CD4-positive, alpha-beta T cell (primary cell): ENCODE measurements at regions not wholly inside any gene's neighbourhood (a gene's known extent, or its start where the extent isn't known, plus 50 kb on each side); places are given as distances from the start of the nearest gene placed in this dataset.

Source experiments
- ATAC-seq: fragments of 200-7000 bp; cut with Tn5 transposase; one replicate; pipeline ENCODE4 v1.10.0; 2022; ENCODE audit warnings: mild to moderate bottlenecking; ENCODE audit not compliant: poor library complexity
- CTCF ChIA-PET: fragments of 350-600 bp; sonication (Branson Sonifier 250); formaldehyde crosslinking; loops from one replicate; lab custom pipeline; 2021; ENCODE audit warnings: antibody characterized with exemption, inconsistent platforms; lab: Charles Lee
- POLR2A ChIA-PET: fragments of 350-600 bp; sonication (Branson Sonifier 250); formaldehyde crosslinking; loops from one replicate; lab custom pipeline; 2021; ENCODE audit warnings: antibody characterized with exemption, inconsistent platforms; lab: Charles Lee
- DNase-seq, 14 experiments: peaks; one replicate each; pipeline ENCODE4 v3.0.0-alpha.2; 2013 to 2020; ENCODE audit warnings: mixed read lengths in 2 of 14
- H3K27ac ChIP-seq, 2 donors: one replicate each; pipeline versions ENCODE4 v1.5.1 to v1.7.0; 2013; ENCODE audit warnings: low read length in 2 of 2, low read depth in 1 of 2, mild to moderate bottlenecking in 1 of 2
- H3K27me3 ChIP-seq, 2 experiments: 1 replicate in 1 of 2; 2 replicates in 1 of 2; pipeline versions ENCODE4 v1.6.1 to v1.7.0; 2013; ENCODE audit warnings: low read length in 2 of 2, control low read depth in 1 of 2, mild to moderate bottlenecking in 1 of 2, moderate library complexity in 1 of 2; ENCODE audit not compliant: insufficient read depth in 2 of 2, control insufficient read depth in 1 of 2
- H3K36me3 ChIP-seq: one replicate; pipeline ENCODE4 v1.6.1; 2013; ENCODE audit warnings: low read length, control low read depth; ENCODE audit not compliant: insufficient read depth
- H3K4me1 ChIP-seq: one replicate; pipeline ENCODE4 v1.6.1; 2013; ENCODE audit warnings: low read length, control low read depth; ENCODE audit not compliant: insufficient read depth
- H3K4me3 ChIP-seq: one replicate; pipeline ENCODE4 v1.5.1; 2013; ENCODE audit warnings: mild to moderate bottlenecking, low read length, moderate library complexity
- H3K9me3 ChIP-seq, 2 experiments: 1 replicate in 1 of 2; 2 replicates in 1 of 2; pipeline versions ENCODE4 v1.6.1 to v1.7.0; 2013; ENCODE audit warnings: low read length in 2 of 2, mild to moderate bottlenecking in 2 of 2, control low read depth in 1 of 2, moderate library complexity in 1 of 2; ENCODE audit not compliant: control insufficient read depth in 1 of 2, insufficient read depth in 1 of 2
- H3K27ac Mint-ChIP-seq: one replicate; pipeline ENCODE4 v1.8.0; 2020; ENCODE audit warnings: mixed read lengths
- H3K27me3 Mint-ChIP-seq: one replicate; pipeline ENCODE4 v1.8.0; 2021; ENCODE audit warnings: mixed read lengths
- H3K36me3 Mint-ChIP-seq: one replicate; pipeline ENCODE4 v1.8.0; 2021; ENCODE audit warnings: low read depth, mixed read lengths
- H3K4me1 Mint-ChIP-seq: one replicate; pipeline ENCODE4 v1.8.0; 2021; ENCODE audit warnings: low read depth, mixed read lengths
- H3K4me3 Mint-ChIP-seq: one replicate; pipeline ENCODE4 v1.8.0; 2020; ENCODE audit warnings: mild to moderate bottlenecking, mixed read lengths
- H3K9me3 Mint-ChIP-seq: one replicate; pipeline ENCODE4 v1.8.0; 2020; ENCODE audit warnings: mixed read lengths
- CTCF ChIP-seq: fragments of 200-600 bp; IDR thresholded peaks from one replicate; pipeline ENCODE4 v1.8.0; 2022; ENCODE audit warnings: antibody characterized with exemption, mild to moderate bottlenecking
- intact Hi-C, 2 experiments: fragments of 100-400 bp; cut with DNase I in 1 of 2; cut with micrococcal nuclease in 1 of 2; formaldehyde crosslinking; loops; one replicate each; pipeline versions ENCODE4 v1.15.1 to v1.9.0; 2023 to 2025; cut with DNase I, micrococcal nuclease

- Histone ChIP-seq H3K36me3 (no peaks in the 10 kb centered on the region), H3K9me3 (peaks cover 6 to 9% of the 10 kb centered on the region in 2 experiments), H3K4me3 (no peak overlapping the region), H3K4me1 (no peaks in the 10 kb centered on the region), H3K27me3 (no peaks in the 10 kb centered on the region), H3K27ac (no peak overlapping the region)
- no peak for ATAC-seq
- no peak for DNase-seq
- POLR2A ChIA-PET: no interaction called here
- no peaks in the 10 kb centered on the region for H3K36me3 Mint-ChIP-seq
- intact Hi-C loops: no loop called here
- H3K4me1 Mint-ChIP-seq: no peaks in the 10 kb centered on the region
- no peak for TF ChIP-seq CTCF
- H3K27ac Mint-ChIP-seq: no peak overlapping the region
- CTCF ChIA-PET: no interaction called here
- peaks cover 3% of the 10 kb centered on the region for H3K9me3 Mint-ChIP-seq
- no peak overlapping the region for H3K4me3 Mint-ChIP-seq
- H3K27me3 Mint-ChIP-seq: no peaks in the 10 kb centered on the region
These were observed 1109.3 kb downstream of the REEP3 start for GRCh38 chr10:64630534-64630933.

- no peak overlapping the region for H3K4me3 ChIP-seq
- H3K4me1 ChIP-seq: no peaks in the 10 kb centered on the region
- H3K27me3 ChIP-seq: no peaks in the 10 kb centered on the region
- no peaks in the 10 kb centered on the region for H3K36me3 ChIP-seq
- no peaks in the 10 kb centered on the region for H3K27me3 Mint-ChIP-seq
- H3K27ac ChIP-seq: no peak overlapping the region
- ChIA-PET POLR2A (no interaction called here), CTCF (no interaction called here)
- H3K4me3 Mint-ChIP-seq: no peak overlapping the region
- no peak for TF ChIP-seq CTCF
- no peaks in the 10 kb centered on the region for H3K4me1 Mint-ChIP-seq
- intact Hi-C loops: no loop called here
- no peak overlapping the region for H3K27ac Mint-ChIP-seq
- ATAC-seq (no peak), DNase-seq (no peak)
- H3K36me3 Mint-ChIP-seq: no peaks in the 10 kb centered on the region
- no peaks in the 10 kb centered on the region for H3K9me3 Mint-ChIP-seq
- H3K9me3 ChIP-seq: peaks cover 0 to 5% of the 10 kb centered on the region in 2 experiments
These were observed 1114.7 kb downstream of the REEP3 start for GRCh38 chr10:64635906-64636305.

- intact Hi-C loops: no loop called here
- no peaks in the 10 kb centered on the region for H3K9me3 Mint-ChIP-seq
- ATAC-seq (no peak), DNase-seq (no peak)
- H3K4me1 Mint-ChIP-seq: no peaks in the 10 kb centered on the region
- Histone ChIP-seq H3K9me3 (peaks cover 0 to 5% of the 10 kb centered on the region in 2 experiments), H3K4me1 (no peaks in the 10 kb centered on the region), H3K36me3 (no peaks in the 10 kb centered on the region), H3K4me3 (no peak overlapping the region), H3K27ac (no peak overlapping the region), H3K27me3 (no peaks in the 10 kb centered on the region)
- H3K27ac Mint-ChIP-seq: no peak overlapping the region
- H3K27me3 Mint-ChIP-seq: no peaks in the 10 kb centered on the region
- CTCF ChIA-PET: no interaction called here
- H3K36me3 Mint-ChIP-seq: no peaks in the 10 kb centered on the region
- POLR2A ChIA-PET: no interaction called here
- TF ChIP-seq CTCF: no peak
- H3K4me3 Mint-ChIP-seq: no peak overlapping the region
These were observed 1115.3 kb downstream of the REEP3 start for GRCh38 chr10:64636461-64636860.
